Stimulated activated CD4-positive, alpha-beta T cell treated with anti-CD3 and anti-CD28 coated beads, TNF-alpha, amount 100 ng/mL, for 24 hours (primary cell): ENCODE measurements at regions not wholly inside any gene's neighbourhood (a gene's known extent, or its start where the extent isn't known, plus 50 kb on each side); places are given as distances from the start of the nearest gene placed in this dataset.
"Not testable (repeated sequence)": the region's sequence is repeated elsewhere in the genome, so short reads cannot be mapped to it uniquely, and the experiment has no call there.

Source experiments
- DNase-seq, 3 experiments: peaks; one replicate each; pipeline ENCODE4 v3.0.0-alpha.2; 2020; ENCODE audit warnings: low read depth in 3 of 3

DNA sequence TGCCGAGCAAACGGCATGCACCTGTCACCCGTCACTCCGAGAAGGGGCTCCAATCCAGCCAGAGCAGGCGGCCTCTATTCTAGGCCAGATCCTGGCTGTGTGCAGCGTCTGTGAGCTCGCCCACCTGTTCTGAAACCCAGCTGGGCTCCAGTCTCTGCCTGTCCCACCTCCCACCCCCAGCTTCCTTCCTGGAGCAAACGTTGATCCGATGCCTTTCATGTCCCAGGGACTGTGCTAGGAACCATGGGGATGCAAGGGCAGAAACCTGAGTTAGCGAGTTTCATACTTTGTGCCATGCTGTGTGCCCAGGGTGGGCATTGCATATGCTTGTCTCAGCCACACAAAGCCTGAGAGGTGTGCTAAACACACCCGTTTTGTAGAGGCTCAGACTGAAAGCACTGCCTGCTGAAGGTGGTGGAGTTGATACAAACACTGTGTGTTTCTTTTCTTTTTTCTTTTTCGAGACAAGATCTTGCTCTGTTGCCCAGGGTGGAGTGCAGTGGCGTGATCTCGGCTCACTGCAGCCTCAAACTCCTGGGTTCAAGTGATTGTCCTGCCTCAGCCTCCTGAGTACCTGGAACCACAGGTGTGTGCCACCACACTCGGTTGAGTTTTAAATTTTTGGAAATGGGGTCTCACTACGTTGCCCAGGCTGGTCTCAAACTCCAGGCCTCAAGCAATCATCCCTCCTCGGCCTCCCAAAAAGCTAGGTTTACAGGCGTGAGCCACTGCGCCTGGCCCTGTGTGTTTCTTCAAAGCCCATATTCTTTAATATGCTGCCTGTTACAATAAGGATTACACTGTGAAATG lies 84.1 kb upstream of the MED13L start:
- no peak for DNase-seq

DNA sequence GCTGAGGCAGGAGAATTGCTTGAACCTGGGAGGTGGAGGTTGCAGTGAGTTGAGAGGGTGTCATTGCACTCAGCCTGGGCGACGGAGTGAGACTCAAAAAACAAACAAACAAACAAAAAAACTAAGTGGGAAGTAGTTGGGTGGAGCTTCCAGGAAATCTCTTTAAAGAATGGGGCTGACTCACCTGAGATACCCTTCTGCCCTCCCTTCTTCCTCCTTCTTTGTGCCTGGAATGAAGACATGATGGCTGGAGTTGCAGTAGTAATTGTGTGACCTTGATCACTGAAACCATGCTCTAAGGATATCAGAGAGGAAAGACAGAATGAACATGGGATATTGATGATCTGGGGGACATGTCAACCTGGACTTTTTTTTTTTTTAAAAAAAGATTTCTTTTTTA lies 87.6 kb upstream of the MED13L start:
- no peak for DNase-seq

DNA sequence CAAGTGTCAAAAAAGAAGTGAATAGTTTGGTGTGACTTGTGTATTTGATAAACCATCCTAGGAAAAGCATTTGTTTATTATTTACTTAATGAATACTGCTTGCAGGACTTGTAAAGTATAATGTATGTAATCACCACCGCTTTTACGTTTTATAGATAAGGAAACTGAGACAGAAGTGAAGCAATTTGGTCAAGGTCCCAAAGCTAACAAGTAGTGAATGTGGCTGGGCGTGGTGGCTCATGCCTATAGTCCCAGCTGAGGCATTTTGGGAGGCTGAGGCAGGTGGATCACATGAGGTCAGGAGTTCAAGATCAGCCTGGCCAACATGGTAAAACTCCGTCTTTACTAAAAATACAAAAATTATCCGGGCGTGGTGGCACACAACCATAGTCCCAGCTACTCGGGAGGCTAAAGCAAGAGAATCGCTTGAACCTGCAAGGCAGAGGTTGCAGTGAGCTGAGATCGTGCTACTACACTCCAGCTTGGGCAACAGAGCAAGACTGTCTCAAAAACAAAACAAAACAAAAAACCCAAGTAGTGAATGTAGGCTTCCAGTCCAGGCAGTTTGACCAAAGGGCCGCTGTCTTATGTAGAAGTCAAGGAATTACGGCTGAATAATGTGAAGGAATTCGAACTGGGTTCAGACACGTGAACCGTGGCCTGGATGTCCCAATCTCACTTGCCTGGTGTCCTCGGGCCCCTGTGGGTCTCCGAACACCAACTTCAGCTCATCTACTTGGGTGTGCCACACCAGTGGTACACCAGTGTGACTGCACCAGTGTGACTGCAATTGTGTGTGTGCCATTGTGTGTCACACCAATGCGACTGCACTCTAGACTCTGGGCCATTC lies 88.3 kb upstream of the MED13L start:
- no peak for DNase-seq

DNA sequence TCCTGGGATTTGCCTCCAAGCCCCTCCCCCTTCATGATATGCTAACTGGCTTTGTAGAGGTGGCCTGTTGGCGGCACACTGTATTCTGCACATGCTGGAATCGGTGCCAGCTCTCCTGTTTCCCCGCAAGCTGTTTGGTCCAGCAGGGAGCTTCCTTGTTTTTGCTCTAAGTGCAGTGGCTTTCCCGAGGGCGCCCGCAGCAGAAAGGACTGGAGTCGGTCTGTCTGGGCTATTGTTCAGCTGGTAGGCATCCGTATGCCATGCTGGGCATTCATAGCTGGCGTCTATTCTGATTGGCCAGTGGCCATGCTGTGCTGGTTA lies 88.9 kb upstream of the MED13L start:
- DNase-seq, result no peak

DNA sequence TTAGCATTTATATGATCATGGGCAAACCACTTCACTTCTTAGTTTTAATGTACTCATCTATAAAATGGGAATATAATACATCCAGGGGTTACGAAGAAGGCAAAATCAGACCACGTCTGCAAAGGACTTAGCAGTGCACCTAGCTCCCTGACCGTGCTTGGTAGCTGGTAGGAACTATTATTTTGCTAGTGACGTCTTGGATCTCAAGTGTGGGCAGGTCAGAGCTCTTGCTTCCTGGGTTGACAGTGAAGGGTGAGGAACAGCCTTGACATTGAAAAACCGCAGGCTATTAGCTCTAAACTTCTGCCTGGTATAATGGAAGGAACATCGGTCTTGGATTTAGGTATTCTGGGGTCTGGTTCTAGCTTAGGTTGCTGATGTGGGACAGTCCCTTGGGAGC lies 89.3 kb upstream of the MED13L start:
- no peak for DNase-seq

DNA sequence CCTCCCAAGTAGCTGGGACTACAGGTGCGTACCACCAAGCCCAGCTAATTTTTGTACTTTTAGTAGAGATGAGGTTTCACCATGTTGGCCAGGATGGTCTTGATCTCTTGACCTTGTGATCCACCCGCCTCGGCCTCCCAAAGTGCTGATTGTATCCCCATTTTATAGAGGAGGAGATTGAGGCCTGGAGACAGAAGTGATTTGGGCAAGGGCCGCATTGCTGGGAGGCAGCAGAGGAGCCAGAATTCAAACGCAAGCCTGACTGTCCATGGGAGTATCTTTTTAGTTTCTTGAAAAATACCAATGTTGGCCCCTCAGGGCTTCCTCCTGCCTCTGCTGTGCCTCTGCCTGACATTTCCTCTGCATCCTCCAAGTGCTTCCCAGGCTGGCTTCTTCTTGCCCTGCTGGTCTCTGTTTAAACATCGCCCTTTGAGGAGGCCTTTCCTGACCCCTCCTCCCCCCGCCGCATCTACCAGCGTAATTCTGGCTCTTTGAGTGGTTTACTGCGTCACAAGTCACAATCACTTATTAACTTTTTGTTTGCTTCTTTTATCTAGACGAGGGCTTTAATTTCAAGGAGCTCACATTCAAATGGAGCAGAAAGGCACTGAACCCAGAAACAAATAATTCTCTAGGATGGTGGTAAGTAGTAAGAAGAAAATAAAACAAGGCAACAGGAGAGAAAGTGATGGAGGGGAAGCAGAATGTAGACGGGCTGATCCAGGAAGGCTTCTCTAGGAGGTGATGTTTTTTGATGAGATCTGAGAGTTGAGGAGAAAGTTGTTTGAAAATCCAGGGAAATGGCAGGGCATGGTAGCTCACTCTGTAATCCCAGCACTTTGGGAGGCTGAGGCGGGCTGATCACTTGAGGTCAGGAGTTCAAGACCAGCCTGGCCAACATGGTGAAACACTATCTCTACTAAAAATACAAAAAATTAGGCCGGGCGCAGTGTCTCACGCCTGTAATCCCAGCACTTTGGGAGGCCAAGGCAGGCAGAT lies 91.0 kb upstream of the MED13L start:
- no peak for DNase-seq

DNA sequence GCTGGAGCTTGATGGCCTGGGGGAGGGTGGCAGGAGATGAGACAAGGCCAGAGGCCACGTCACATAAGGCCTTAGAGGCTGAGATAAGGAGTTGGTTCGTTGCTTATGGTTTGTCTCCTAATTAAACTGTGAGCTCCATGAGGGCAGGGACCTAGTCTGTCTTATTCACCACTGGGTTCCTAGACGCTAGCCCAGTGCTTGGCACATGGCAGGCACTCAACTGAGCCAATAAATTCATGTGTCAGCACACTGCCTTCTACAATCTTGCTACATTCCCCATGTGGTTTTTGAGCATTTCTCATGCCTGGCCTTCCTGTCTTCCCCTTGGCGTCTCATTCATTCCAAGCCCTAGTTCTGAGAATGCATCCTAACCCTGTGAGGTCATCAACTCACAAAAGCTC lies 92.5 kb upstream of the MED13L start:
- no peak for DNase-seq

DNA sequence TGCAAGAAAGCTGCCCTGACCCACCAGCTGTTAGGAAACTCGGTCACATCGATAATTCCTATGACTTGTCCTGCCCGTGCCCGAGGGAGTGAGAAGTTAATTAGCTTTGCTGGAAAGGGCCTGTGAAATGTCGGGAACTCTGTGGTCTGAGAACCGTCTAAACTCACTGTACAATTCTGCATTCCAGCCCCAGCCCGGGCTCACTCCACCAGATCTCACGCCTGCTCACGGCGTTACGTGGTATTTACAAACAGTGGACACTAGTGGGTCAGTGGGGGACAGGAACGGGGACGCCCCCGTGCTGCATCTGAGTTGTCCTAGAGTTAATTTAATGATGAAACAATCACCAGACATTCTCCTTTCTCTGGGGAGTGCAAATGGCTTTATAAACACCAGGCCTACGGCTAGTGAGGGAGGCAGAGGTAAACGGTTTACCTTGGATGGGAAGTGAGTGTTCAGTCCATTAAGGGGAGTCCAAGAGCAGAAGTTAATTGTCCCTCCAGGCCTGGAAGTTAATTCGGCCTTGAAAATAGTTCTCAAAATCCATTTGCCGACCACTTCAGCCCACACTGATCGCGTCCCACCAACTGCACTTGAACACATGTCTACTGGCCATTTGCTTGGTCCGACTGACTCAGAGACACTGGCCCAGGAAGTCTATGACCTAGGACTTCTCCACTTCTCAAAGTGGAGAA lies 93.5 kb upstream of the MED13L start:
- DNase-seq, result no peak

DNA sequence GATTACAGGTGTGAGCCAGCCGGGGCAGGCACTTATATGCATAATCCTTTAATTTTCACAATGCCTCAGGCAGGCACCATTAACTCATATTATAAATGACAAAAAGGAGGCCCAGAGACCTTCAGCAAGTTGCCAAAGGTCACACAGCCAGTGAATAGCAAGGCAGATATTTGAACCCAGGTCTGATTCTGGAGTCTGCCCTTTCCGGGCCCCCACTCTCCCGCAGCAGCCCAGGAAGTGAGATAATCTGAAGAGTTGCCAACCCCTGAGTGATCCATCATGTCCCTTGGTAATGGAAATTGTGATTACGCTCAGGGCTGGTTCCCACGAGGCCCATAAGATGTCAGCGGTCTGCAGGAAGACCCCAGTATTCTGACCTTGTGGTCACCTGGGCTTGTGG lies 95.3 kb upstream of the MED13L start:
- no peak for DNase-seq

DNA sequence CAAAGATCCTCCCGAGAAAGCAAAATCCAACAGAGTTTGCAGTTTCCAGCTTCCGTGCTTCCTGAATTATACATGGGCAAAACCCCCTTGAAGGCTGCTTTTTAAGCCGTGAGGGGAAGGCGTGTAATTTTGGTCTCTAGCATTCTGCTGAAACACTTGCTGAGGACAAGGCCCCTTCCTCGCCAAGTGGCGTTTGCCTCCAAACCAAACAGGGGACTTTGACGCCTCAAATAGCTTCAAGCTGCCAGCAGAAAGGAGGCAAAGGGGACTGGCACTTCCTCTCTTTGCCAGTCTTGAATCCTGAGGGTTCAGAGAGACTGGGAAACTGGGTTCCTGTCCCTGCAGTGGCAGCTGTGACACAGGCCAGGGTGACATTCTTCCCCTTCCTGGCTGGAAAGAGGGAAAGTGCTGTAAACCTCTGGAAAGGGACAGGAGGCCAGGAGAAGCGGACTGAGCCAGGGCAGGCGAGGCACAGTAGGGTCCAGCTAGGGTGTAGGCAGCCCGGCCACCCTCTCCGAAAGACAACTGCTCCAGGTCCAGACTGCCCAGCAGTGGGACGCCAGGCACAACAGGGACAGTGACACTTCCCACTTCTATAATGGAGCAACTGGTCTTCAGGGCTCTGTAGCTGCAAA lies 96.2 kb upstream of the MED13L start:
- DNase-seq, result no peak

DNA sequence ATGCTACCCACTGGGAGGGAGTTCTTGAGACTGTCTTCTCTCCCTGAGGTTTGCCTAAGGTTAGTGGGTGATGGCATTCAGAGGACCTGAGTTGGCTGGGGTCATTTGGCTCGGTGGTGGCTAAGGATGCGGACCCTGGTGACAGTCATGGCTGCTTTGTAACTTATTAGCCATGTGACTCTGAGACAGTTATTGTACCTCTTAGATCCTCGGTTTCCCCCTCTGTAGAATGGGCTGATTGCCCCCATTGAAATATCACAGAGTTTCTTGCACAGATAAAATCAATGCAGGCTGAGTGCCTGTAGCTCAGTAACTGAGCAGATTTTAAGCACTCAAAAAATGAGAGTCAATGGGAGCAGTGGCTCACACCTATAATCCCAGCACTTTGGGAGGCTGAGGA lies 96.7 kb upstream of the MED13L start:
- no peak for DNase-seq

DNA sequence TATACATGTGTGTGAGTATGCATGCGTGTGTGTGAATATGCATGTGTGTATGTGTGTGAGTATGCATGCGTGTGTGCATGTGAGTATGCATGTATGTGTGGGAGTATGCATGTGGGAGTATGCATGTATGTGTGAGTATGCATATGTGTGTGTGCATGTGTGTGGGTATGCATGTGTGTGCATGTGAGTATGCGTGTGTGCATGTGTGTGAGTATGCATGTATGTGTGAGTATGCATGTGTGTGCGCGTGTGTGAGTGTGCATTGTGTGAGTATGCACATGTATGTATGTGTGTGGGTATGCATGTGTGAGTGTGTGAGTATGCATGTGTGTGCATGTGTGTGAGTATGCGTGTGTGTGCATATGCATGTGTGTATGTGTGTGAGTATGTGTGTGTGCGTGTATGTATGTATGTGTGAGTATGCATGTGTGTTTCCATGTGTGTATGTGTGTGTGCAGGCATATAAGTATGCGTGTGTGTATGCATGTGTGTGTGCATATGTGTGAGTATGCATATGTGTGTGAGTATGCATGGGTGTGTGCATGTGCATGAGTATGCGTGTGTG lies 97.9 kb upstream of the MED13L start:
- DNase-seq, result no peak

DNA sequence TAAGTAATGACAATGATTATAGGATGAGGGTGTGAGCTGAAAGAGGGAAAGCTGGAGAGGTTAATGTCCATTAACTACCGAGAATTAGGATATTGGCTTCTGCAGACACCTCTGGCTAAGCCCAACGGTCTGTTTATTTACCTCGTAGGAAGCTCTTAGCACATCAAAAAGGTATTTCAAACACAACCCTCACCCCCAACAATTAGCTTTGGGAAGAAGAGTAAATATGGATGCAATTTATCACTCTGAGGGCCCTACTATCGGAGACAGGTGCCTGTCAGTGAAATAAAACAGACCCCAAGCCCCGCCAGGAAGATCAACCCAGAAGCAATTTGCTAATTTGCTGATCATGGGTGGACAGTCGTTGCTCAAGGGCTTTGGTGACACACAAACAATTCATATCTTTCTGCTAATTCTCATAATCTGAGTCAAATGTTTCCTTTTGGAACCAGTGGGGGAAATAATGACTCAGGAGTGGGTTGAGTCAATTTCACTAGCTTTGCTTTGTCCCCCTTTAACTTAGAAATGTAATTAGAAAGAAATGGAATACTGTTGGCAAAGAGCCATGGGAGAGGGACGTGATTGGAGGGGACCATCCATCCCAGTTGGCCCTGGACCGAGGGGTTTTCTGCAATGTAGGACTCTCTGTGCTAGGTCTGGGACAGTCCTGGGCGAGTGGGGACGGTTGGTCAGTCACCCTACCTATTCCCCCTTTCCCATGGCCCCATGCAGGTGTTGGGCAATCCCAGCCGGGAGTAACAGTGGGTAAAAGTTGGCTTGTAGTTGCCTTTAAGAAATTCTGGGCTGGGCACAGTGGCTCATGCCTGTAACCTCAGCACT lies 99.1 kb upstream of the MED13L start:
- DNase-seq, result no peak

DNA sequence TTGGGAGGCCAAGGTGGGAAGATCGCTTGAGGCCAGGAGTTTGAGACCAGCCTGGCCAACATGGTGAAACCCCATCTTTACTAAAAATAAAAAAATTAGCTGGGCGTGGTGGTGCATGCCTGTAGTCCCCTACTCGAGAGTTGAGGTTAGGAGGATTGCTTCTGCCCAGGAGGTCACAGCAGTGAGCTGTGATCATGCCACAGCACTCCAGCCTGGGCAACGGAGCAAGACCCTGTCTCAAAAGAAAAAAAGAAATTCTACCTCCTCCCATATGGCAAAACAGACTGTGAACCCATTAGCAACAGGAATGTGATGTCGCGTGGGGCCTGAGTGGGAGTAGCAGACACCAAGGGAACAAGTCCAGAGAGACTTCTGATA lies 99.7 kb upstream of the MED13L start:
- DNase-seq, result not testable (repeated sequence)

DNA sequence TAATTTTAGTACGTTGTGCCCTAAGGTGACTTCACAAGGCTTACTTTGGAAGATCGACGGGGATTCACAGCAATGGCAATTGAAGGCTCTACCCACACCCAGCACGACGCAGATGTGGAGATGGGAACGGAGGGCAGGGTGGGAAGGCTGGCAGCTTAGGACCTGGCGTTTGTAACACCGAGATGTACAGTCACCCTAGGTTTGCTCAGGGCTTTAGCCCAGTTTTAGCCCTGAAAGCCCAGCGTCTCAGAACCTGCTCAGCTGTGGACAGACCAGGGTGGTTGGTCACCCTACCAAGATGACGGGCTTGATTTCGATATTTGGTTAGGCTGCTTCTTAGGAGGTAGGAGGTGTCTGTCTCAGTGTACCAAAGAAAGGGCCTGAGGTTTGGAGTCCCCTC lies 100.5 kb upstream of the MED13L start:
- no peak for DNase-seq

DNA sequence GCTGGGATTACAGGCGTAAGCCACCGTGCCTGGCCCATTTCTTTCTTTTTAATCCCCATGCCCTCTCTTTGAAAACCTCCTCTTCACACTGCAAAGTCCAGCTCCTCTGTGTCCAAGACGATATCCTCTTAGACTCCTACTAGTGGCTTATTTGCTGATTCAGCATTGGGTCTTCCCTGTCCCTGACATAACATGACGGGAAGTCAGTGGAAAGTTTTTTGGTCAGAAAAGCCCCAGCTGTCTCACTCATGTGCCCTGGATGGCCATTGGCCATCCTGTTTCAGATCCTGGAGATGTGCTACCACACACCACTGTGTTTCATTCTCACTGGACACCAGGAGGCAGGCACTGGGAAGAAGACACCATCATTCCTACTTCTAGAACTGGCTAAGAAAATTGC lies 102.6 kb upstream of the MED13L start:
- no peak for DNase-seq

DNA sequence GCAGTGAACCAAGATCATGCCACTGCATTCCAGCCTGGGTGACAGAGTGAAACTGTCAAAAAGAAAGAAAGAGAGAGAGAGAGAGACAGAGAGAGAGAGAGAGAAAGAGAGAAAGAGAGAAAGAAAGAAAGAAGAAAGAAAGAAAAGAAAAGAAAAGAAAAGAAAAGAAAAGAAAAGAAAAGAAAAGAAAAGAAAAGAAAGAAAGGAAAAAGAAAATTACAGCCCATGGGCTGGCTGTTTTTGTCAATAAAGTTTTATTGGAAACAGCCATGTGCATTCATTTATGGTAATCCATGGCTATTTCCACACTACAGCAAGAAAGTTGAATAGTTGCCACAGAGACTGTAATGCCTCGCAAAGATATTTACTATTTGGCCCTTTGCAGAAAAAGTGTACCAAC lies 103.2 kb upstream of the MED13L start:
- not testable (repeated sequence) for DNase-seq

DNA sequence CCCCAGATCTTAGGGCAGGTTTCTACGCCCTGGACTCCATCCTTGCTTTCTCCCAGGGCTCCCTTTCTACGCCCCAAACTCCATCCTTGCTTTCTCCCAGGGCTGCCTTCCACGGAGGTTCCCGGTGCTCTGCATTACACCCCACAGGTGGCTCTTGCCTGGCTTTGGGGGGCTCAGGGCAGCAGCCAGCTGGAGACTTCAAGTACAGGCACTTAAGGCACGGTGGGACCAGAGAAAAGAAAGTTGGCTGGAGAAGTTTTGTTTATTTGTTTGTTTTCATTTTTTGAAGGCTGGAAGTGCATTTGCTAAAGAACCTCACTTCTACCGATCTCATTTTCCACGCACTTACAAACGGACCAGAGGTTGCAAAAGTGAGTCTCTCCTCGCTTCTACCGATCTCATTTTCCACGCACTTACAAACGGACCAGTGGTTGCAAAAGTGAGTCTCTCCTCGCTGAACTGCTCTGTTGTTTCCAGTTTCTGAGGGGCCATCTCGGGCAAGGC lies 103.8 kb upstream of the MED13L start:
- DNase-seq, result no peak
